HG03521 (cell line): ENCODE measurements at regions not wholly inside any gene's neighbourhood (a gene's known extent, or its start where the extent isn't known, plus 50 kb on each side); places are given as distances from the start of the nearest gene placed in this dataset.
"Not testable (repeated sequence)": the region's sequence is repeated elsewhere in the genome, so short reads cannot be mapped to it uniquely, and the experiment has no call there.

Experiments used
- ATAC-seq: cut with Tn5 transposase; IDR thresholded peaks from one replicate; pipeline ENCODE4 v1.9.1; 2021; ENCODE audit warnings: mild to moderate bottlenecking, moderate library complexity; ENCODE audit not compliant: unreplicated experiment

DNA sequence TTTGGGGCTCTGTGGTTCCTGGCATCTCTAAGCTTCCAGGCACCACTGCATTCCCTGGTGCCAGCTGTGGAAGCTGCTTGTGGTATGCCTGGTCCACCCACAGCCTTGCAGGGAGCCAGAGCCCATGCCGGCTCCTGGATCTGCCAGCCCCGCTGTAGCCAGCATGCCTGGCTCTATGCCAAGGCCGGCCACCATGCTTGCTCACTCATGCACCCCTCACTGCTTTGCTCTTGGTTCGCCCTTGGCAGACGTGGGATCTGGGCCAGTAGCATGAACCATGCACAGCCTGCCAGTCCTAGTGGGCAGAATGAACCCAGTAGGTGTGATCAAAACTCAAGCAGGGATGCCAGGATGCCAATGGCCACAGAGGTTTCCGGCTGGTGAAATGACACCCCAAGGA lies 634.2 kb upstream of the TMEFF2 start:
- ATAC-seq, result no peak

GRCh38 chr2:192828175-192828574 lies 633.4 kb upstream of the TMEFF2 start:
- no peak for ATAC-seq

DNA sequence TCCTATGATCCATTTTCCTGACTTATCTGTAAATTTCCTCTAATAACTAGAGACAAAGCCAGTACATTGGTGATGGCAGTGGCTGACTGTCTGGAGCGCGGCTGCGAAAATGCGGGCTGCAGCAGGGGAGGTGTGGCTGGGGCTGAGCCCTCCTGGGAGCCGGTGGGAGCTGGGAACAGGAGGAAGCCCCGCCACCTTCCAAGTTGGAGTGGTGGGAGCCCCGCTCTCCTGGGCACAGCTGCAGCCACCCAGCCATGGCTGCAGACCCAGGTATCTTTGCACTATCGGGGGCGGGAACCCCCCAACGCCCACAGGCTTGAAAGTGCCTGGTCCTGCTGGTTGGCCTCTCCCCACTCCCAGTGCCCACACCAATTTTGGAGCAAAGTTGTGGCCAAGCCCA lies 633.0 kb upstream of the TMEFF2 start:
- no peak for ATAC-seq

GRCh38 chr2:192814376-192814775 lies 619.6 kb upstream of the TMEFF2 start:
- no peak for ATAC-seq

- no peak for ATAC-seq
These were observed 618.6 kb upstream of the TMEFF2 start for GRCh38 chr2:192813341-192813740.

GRCh38 chr2:192809173-192809572 lies 614.4 kb upstream of the TMEFF2 start:
- ATAC-seq, result no peak

DNA sequence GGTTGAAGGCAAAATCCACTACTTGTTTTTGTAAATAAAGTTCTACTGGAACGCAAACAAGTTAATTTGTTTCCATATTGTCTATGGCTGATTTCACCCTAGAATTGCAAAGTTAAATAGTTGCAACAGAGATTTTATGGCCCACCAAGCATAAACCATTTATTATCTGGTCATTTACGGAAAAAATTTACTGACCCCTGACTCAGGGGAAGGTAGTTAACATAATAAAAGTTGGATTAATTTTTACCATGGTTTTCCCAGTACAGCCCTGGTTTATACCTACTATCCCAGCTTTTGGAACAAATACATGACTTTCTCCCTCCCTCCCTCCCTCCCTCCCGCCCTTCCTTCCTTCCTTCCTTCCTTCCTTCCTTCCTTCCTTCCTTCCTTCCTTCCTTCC lies 588.9 kb upstream of the TMEFF2 start:
- ATAC-seq, result no peak

DNA sequence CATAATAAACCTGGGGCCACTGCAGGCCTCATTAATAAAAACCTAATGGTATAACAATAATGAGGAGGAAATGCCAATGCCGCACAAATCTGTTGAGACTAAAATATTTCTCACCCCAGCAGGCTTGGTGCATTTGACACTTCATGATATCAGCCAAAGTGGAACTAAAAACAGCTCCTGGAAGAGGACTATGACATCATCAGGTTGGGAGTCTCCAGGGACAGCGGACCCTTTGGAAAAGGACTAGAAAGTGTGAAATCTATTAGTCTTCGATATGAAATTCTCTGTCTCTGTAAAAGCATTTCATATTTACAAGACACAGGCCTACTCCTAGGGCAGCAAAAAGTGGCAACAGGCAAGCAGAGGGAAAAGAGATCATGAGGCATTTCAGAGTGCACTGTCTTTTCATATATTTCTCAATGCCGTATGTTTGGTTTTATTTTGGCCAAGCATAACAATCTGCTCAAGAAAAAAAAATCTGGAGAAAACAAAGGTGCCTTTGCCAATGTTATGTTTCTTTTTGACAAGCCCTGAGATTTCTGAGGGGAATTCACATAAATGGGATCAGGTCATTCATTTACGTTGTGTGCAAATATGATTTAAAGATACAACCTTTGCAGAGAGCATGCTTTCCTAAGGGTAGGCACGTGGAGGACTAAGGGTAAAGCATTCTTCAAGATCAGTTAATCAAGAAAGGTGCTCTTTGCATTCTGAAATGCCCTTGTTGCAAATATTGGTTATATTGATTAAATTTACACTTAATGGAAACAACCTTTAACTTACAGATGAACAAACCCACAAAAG lies 580.9 kb upstream of the TMEFF2 start:
- no peak for ATAC-seq

- no peak for ATAC-seq
These were observed 580.3 kb upstream of the TMEFF2 start for GRCh38 chr2:192775011-192775410.

DNA sequence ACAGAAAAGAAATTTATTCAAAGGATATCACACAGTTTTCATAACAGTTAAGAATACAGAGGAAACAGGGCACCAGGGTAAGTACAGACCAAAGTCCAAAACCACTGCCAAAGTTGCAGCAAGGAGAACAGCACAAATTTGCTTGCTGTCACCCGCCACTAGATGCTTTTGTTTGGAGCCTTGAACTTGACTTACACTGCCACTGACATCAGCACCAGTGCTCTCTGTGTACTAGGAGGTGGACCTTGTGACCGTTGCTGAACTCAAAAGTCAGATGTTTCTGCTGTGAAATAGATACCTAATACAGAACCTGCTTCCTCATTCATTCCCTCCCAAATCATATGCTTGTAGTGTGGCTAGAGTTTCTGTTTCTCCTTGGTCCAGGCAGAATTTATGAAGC lies 578.3 kb upstream of the TMEFF2 start:
- no peak for ATAC-seq

DNA sequence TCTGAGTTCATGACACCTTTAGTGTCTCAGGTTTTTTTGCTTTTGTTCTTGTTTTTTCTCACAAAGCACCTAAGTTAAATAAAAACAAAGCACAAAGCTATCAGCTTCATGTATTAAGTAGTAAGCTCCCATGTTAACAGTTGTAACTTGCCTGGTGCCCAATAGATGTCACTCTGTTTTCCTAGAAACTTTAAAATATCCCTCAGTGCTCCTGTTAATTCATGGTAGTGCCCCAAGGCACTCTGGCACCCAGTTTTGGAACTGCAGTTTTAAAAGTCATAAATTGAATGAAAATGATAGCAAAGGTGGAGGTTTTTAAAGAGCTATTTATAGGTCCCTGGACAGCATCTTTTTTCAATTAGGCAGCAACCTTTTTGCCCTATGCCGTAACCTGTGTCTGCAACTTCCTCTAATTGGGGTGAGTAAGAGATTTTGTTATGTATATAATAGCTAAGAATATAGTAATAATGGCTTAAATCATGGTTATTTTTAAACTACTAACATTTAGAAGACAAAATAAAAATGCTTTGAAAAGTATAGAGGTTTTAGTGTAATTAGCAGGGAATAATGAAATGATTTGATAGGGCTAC lies 555.0 kb upstream of the TMEFF2 start:
- no peak for ATAC-seq

DNA sequence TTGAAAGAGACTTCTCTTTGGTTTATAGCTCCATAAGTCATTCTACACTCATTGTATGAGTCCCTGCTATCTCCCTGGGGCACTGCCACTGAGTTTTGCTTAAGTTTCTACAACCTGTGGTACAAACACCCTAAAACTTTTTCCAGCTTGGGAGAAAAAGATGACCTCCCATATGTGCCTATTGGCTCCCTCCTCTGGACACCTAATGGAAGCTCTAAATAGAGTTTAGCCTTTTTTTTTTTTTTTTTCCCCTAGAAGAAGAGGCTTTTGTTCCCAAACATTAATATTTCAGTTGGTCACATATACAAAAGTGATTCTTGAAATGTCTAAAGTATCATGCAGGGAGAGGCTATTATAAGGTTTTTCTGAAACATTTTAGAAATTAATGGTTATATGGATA lies 547.2 kb upstream of the TMEFF2 start:
- ATAC-seq, result no peak

DNA sequence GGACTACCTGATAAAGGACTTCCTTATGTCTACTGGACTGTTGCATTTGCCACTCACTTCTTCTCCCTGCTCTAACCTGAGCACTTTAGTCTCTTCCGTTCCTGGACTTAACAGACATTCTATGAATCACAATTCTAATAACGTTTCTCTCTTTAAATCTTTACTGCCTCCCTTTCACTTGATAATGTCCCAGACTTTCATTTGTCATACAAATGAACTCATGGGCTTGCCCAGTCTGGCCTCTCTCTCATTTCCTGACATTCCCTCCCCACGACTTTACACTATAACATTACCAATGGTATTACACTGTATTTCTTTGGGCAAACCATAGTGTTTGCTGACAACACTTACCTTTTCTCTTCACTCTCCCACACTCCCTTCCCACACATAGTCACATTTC lies 540.7 kb upstream of the TMEFF2 start:
- ATAC-seq, result no peak

GRCh38 chr2:192729369-192729768 lies 534.6 kb upstream of the TMEFF2 start:
- ATAC-seq, result no peak

DNA sequence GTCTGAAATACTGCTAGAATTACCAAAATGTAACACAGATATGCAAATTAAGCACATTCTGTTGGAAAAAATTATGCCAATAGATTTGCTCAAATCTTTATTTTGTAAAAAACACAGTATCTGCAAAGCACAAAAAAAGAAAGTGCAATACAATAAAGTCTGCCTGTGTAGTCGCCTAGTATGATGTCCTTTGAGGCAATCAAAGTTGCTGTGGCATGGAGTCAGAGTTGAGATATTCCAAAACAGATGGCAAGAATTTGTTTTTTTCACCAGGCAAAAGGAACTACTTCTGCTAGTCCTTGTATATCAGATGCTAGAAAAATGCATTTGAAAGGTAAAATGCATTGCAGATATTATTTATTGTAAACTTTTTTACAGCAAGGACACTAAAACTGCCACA lies 531.3 kb upstream of the TMEFF2 start:
- no peak for ATAC-seq

GRCh38 chr2:192719629-192720028 lies 524.9 kb upstream of the TMEFF2 start:
- no peak for ATAC-seq

DNA sequence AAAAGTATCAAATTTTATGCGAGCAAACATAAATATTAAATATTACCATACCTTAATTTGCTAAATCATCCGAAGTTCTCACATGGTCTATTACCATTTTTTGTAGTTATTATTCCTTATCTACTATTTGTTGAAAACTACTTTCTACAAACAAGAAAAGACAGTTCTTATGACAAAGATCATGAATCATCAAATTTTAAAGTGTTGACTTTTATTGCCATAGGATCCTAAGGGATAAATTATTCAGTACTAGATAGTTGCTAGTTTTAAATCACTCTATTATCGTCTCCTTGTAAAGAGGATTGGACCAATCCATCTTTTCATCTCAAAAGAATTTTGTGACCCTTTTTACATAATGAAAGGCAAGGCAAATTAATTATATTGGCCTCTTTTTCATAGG lies 523.6 kb upstream of the TMEFF2 start:
- ATAC-seq, result no peak

DNA sequence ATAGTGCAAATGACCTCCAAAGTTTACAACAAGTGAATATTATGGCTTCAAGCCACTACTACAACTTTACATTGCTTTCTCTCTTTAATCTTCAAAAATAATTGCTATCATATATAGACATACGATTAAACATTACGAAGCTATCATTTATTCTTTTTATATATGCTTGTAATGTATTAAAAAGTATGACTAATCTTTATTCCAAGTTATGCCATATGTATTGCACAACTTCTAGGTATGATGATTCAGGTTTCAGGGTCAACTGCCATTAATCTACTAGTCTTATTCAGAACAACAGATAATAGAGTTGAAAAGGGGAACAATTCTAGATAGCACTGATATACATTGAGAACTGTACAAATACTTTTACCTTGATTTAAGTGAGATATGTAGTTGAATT lies 506.2 kb upstream of the TMEFF2 start:
- no peak for ATAC-seq

DNA sequence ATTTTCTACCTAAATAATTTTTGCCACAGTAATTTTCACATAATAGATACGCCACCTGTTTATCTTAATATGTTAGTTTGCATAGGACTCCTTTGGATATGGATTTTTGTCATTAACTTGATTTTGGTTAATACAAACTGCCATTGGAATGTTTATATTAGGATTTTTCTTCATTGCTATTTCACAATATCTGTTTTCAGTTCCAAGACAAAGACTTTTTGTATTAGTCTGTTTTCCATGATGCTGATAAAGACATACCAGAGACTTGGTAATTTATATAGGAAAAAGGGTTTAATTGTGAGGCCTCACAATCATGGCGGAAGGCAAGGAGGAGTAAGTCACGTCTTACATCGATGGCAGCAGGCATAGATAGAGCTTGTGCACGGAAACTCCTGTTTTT lies 503.1 kb upstream of the TMEFF2 start:
- no peak for ATAC-seq

DNA sequence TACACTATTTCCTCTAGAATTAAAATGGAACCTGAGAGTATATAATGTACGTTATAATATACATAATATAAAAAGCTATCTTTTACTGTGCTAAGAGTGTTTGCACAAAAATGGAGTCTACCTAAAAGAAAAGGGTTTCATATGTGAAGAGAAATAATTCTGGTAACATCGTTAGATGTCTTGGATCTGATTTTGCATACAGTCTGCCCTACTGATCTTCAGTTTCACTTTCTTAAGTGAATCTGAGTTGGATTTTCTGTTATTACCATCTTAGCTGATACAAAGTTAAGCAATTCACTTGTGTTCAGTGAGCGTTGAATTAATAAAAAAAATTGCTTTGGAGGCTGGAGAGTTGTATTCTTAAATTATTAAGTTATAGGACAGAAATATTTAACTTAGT lies 502.1 kb upstream of the TMEFF2 start:
- peak; percentile 56 for ATAC-seq

- no peak for ATAC-seq
These were observed 492.3 kb upstream of the TMEFF2 start for GRCh38 chr2:192687015-192687414.

DNA sequence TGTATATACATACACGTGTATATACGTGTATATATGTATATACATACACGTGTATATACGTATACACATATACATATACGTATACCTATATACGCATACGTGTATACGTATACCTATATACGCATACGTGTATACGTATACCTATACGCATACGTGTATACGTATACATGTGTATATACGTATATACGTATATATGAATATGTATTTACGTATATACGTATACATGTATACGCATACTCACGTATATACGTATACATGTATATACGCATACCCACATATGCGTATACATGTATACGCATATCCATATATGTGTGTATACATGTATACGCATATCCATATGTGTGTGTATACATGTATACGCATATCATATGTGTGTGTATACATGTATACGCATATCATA lies 487.8 kb upstream of the TMEFF2 start:
- not testable (repeated sequence) for ATAC-seq

DNA sequence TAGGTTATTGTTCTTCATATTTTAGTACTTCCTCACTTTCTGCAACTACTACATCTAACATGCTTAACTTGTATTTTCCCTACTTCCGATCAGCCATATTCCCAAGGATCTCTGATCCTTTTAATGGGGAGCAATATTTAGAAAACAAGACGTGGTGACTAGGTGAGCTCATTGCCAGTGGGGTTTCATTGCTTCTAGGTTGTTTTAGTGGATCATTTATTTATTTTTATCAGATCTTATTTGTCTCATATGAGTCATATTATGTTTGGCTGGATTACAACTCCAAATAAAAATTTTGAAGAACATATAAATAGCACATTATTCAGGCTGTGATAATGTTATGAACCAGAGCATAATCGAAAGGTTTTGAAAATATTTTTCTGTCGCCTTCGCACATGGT lies 480.9 kb upstream of the TMEFF2 start:
- ATAC-seq, result no peak
